H9 (cell line): ENCODE measurements at regions not wholly inside any gene's neighbourhood (a gene's known extent, or its start where the extent isn't known, plus 50 kb on each side); places are given as distances from the start of the nearest gene placed in this dataset.

ENCODE experiments used
- DNase-seq: peaks from one replicate; pipeline ENCODE4 v3.0.0-alpha.2; 2017
- H2AFZ ChIP-seq: one replicate; pipeline ENCODE4 v1.6.1; 2013; ENCODE audit warnings: mild to moderate bottlenecking, low read length, control low read depth, moderate library complexity
- H2AK5ac ChIP-seq: 2 replicates; pipeline ENCODE4 v1.6.1; 2013; ENCODE audit warnings: low read length, control low read depth, mixed read lengths; ENCODE audit not compliant: insufficient read length
- H2BK120ac ChIP-seq: one replicate; pipeline ENCODE4 v1.6.1; 2013; ENCODE audit warnings: low read depth, mild to moderate bottlenecking, low read length, control low read depth, inconsistent platforms; ENCODE audit not compliant: poor library complexity, severe bottlenecking
- H2BK12ac ChIP-seq: 2 replicates; pipeline ENCODE4 v1.6.1; 2013; ENCODE audit warnings: low read length, control low read depth, mixed read lengths, low read depth; ENCODE audit not compliant: insufficient read length
- H2BK15ac ChIP-seq: 2 replicates; pipeline ENCODE4 v1.6.1; 2013; ENCODE audit warnings: low read depth, low read length, control low read depth
- H2BK20ac ChIP-seq: one replicate; pipeline ENCODE4 v1.6.1; 2013; ENCODE audit warnings: low read depth, mild to moderate bottlenecking, low read length, control low read depth, inconsistent platforms; ENCODE audit not compliant: poor library complexity, severe bottlenecking
- H2BK5ac ChIP-seq: 2 replicates; pipeline ENCODE4 v1.6.1; 2013; ENCODE audit warnings: low read length, control low read depth, mixed read lengths; ENCODE audit not compliant: insufficient read length
- H3K14ac ChIP-seq: 2 replicates; pipeline ENCODE4 v1.6.1; 2013; ENCODE audit warnings: low read length, control low read depth; ENCODE audit not compliant: insufficient read depth
- H3K18ac ChIP-seq: 2 replicates; pipeline ENCODE4 v1.6.1; 2013; ENCODE audit warnings: low read depth, mild to moderate bottlenecking, mixed read lengths, low read length, control low read depth; ENCODE audit not compliant: insufficient read length
- H3K23ac ChIP-seq: 2 replicates; pipeline ENCODE4 v1.6.1; 2013; ENCODE audit warnings: low read length, control low read depth, mixed read lengths, low read depth; ENCODE audit not compliant: insufficient read length
- H3K23me2 ChIP-seq: 2 replicates; pipeline ENCODE4 v1.6.1; 2013; ENCODE audit warnings: low read depth, mild to moderate bottlenecking, mixed read lengths, low read length, control low read depth; ENCODE audit not compliant: insufficient read length, poor library complexity, severe bottlenecking
- H3K27ac ChIP-seq: 2 replicates; pipeline ENCODE4 v1.5.1; 2013; ENCODE audit warnings: low read length, control low read depth, mixed read lengths, low read depth; ENCODE audit not compliant: insufficient read length
- H3K27me3 ChIP-seq: 2 replicates; pipeline ENCODE4 v1.6.1; 2013; ENCODE audit warnings: low read length, control low read depth, inconsistent platforms; ENCODE audit not compliant: insufficient read depth
- H3K4ac ChIP-seq: 2 replicates; pipeline ENCODE4 v1.6.1; 2013; ENCODE audit warnings: low read depth, mild to moderate bottlenecking, control low read depth, inconsistent platforms, low read length, moderate library complexity
- H3K4me1 ChIP-seq: 2 replicates; pipeline ENCODE4 v1.6.1; 2013; ENCODE audit warnings: low read length, control low read depth, inconsistent platforms; ENCODE audit not compliant: insufficient read depth
- H3K4me2 ChIP-seq: 2 replicates; pipeline ENCODE4 v1.6.1; 2013; ENCODE audit warnings: low read length, control low read depth, mixed read lengths; ENCODE audit not compliant: insufficient read length, insufficient read depth
- H3K56ac ChIP-seq: 2 replicates; pipeline ENCODE4 v1.6.1; 2013; ENCODE audit warnings: low read depth, mild to moderate bottlenecking, mixed read lengths, low read length, control low read depth; ENCODE audit not compliant: insufficient read length
- H3K79me1 ChIP-seq: 2 replicates; pipeline ENCODE4 v1.6.1; 2013; ENCODE audit warnings: low read depth, mild to moderate bottlenecking, moderate library complexity, low read length, control low read depth, inconsistent platforms; ENCODE audit not compliant: insufficient read depth, poor library complexity, severe bottlenecking
- H3K79me2 ChIP-seq: 2 replicates; pipeline ENCODE4 v1.6.1; 2013; ENCODE audit warnings: low read length, control low read depth, inconsistent platforms; ENCODE audit not compliant: insufficient read depth
- H3K9ac ChIP-seq: 2 replicates; pipeline ENCODE4 v1.6.1; 2013; ENCODE audit warnings: low read length, control low read depth, mixed read lengths; ENCODE audit not compliant: insufficient read length; ENCODE audit errors: extremely low read depth
- H3K9me3 ChIP-seq: one replicate; pipeline ENCODE4 v1.6.1; 2013; ENCODE audit warnings: low read depth, low read length, inconsistent platforms; ENCODE audit not compliant: control insufficient read depth
- H3T11ph ChIP-seq: one replicate; pipeline ENCODE4 v1.6.1; 2013; ENCODE audit warnings: mild to moderate bottlenecking, low read length, control low read depth, inconsistent platforms
- H4K20me1 ChIP-seq: one replicate; pipeline ENCODE4 v1.6.1; 2013; ENCODE audit not compliant: control insufficient read depth, insufficient read length, insufficient read depth
- H4K5ac ChIP-seq: 2 replicates; pipeline ENCODE4 v1.6.1; 2013; ENCODE audit warnings: low read depth, mild to moderate bottlenecking, mixed read lengths, low read length, control low read depth; ENCODE audit not compliant: insufficient read length
- H4K8ac ChIP-seq: replicated peaks from 2 replicates; pipeline ENCODE4 v1.6.1; 2013; ENCODE audit warnings: low read length, control low read depth, mixed read lengths, low read depth; ENCODE audit not compliant: insufficient read length
- H4K91ac ChIP-seq: 2 replicates; pipeline ENCODE4 v1.6.1; 2013; ENCODE audit warnings: low read depth, mild to moderate bottlenecking, moderate library complexity, mixed read lengths, low read length, control low read depth; ENCODE audit not compliant: insufficient read length
- H3K27ac Mint-ChIP-seq, 3 experiments: 2 replicates in 2 of 3; 3 replicates in 1 of 3; pipeline ENCODE4 v1.8.0; 2020 to 2021; ENCODE audit warnings: mixed read lengths in 3 of 3, mild to moderate bottlenecking in 1 of 3, moderate library complexity in 1 of 3
- H3K27me3 Mint-ChIP-seq: 2 replicates; pipeline ENCODE4 v1.8.0; 2021; ENCODE audit warnings: low read depth, mild to moderate bottlenecking, moderate library complexity, mixed read lengths
- H3K36me3 Mint-ChIP-seq, 3 experiments: 2 replicates in 2 of 3; 3 replicates in 1 of 3; pipeline ENCODE4 v1.8.0; 2020 to 2021; ENCODE audit warnings: low read depth in 3 of 3, mixed read lengths in 3 of 3; ENCODE audit not compliant: insufficient read depth in 1 of 3
- H3K4me1 Mint-ChIP-seq, 2 experiments: 2 replicates each; pipeline ENCODE4 v1.8.0; 2020; ENCODE audit warnings: mixed read lengths in 2 of 2
- H3K4me3 Mint-ChIP-seq, 2 experiments: 2 replicates in 1 of 2; 3 replicates in 1 of 2; pipeline ENCODE4 v1.8.0; 2020 to 2021; ENCODE audit warnings: mild to moderate bottlenecking in 2 of 2, mixed read lengths in 2 of 2, moderate library complexity in 1 of 2
- H3K9me3 Mint-ChIP-seq, 2 experiments: 2 replicates in 1 of 2; 3 replicates in 1 of 2; pipeline ENCODE4 v1.8.0; 2020; ENCODE audit warnings: mild to moderate bottlenecking in 2 of 2, mixed read lengths in 2 of 2, moderate library complexity in 1 of 2
- TF ChIP-seq, protein P1 (sequence below): fragments of 200-600 bp; sonication (generic); conservative IDR thresholded peaks from 3 replicates; pipeline ENCODE4 v1.8.0; 2021; ENCODE audit warnings: antibody characterized with exemption, mild to moderate bottlenecking

- H4K5ac ChIP-seq = no peak overlapping the region
- no peaks in the 10 kb centered on the region for H3K79me1 ChIP-seq
- no peak overlapping the region for H3K4me2 ChIP-seq
- H3K4me1 ChIP-seq = no peaks in the 10 kb centered on the region
- H2BK5ac ChIP-seq = no peak overlapping the region
- H3K56ac ChIP-seq = no peak overlapping the region
- H3K27me3 ChIP-seq = no peaks in the 10 kb centered on the region
- no peak overlapping the region for H3T11ph ChIP-seq
- H4K8ac ChIP-seq = no peak overlapping the region
- H3K27me3 Mint-ChIP-seq = no peaks in the 10 kb centered on the region
- H3K4me3 Mint-ChIP-seq = no peak overlapping the region
- H2BK20ac ChIP-seq = no peak overlapping the region
- no peak for DNase-seq
- H3K36me3 Mint-ChIP-seq = 0 out of 7 replicates have a peak, but pooled peaks cover 0 to 3% (median 0%) of the 10 kb centered on the region in 3 experiments
- H2AK5ac ChIP-seq = no peak overlapping the region
- H3K9me3 ChIP-seq = no peaks in the 10 kb centered on the region
- H2BK120ac ChIP-seq = no peak overlapping the region
- no peak overlapping the region for H3K23ac ChIP-seq
- H3K9me3 Mint-ChIP-seq = no peaks in the 10 kb centered on the region
- no peak overlapping the region for H3K14ac ChIP-seq
- no peak overlapping the region for H2AFZ ChIP-seq
- H3K27ac ChIP-seq = no peak overlapping the region
- H3K23me2 ChIP-seq = no peaks in the 10 kb centered on the region
- no peak overlapping the region for H3K27ac Mint-ChIP-seq
- TF ChIP-seq, protein P1, sequence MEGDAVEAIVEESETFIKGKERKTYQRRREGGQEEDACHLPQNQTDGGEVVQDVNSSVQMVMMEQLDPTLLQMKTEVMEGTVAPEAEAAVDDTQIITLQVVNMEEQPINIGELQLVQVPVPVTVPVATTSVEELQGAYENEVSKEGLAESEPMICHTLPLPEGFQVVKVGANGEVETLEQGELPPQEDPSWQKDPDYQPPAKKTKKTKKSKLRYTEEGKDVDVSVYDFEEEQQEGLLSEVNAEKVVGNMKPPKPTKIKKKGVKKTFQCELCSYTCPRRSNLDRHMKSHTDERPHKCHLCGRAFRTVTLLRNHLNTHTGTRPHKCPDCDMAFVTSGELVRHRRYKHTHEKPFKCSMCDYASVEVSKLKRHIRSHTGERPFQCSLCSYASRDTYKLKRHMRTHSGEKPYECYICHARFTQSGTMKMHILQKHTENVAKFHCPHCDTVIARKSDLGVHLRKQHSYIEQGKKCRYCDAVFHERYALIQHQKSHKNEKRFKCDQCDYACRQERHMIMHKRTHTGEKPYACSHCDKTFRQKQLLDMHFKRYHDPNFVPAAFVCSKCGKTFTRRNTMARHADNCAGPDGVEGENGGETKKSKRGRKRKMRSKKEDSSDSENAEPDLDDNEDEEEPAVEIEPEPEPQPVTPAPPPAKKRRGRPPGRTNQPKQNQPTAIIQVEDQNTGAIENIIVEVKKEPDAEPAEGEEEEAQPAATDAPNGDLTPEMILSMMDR = no peak
- H4K91ac ChIP-seq = no peak overlapping the region
- no peak overlapping the region for H2BK15ac ChIP-seq
- H4K20me1 ChIP-seq = no peaks in the 10 kb centered on the region
- no peak overlapping the region for H2BK12ac ChIP-seq
- H3K9ac ChIP-seq = no peak overlapping the region
- H3K4me1 Mint-ChIP-seq = peaks cover 0 to 4% of the 10 kb centered on the region in 2 experiments; a peak in 2 of 4 replicates
- H3K4ac ChIP-seq = no peak overlapping the region
- no peak overlapping the region for H3K18ac ChIP-seq
- H3K79me2 ChIP-seq = no peaks in the 10 kb centered on the region
These were observed 70.4 kb upstream of the AGA start for GRCh38 chr4:177512646-177513045.
